AG09319 (cell line): ENCODE measurements at regions not wholly inside any gene's neighbourhood (a gene's known extent, or its start where the extent isn't known, plus 50 kb on each side); places are given as distances from the start of the nearest gene placed in this dataset.
"Not testable (repeated sequence)": the region's sequence is repeated elsewhere in the genome, so short reads cannot be mapped to it uniquely, and the experiment has no call there.

Source experiments
- DNase-seq: peaks from one replicate; pipeline ENCODE4 v3.0.0-alpha.2; 2010; ENCODE audit warnings: low read depth; ENCODE audit errors: extremely low read depth
- TF ChIP-seq, protein P1 (sequence below): IDR thresholded peaks from 2 replicates; pipeline ENCODE4 v1.5.1; 2011; ENCODE audit warnings: low read depth, mild to moderate bottlenecking, inconsistent platforms, low read length, moderate library complexity

DNA sequence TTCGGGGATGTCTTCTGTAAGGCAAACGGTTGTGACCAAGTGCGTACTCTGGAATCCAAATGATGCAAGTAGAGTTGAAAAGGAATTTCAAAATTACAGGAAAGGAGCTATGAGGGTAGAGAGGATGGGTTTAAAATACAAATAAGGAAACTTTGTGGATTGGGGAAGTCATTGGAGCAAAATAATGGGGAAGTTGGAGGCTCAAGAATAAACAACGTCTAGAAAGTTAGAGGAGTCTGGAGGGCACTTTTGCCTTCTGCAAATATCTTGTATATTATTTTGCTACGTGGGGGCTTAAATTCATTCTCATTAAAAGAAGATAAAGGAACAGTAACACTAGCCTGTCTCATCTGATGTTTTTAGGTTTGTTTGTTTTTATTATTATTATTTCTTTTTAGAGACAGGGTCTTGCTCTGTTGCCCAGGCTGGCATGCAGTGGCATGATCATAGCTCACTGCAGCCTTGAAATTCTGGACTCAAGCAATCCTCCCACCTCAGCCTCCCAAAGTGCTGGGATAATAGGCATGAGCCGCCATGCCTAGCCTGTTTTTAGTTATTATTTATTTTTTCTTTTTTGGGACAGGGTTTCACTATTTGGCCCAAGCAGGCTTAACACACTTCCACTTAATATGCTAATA, 55.0 kb upstream of the TNFAIP3 start:
- DNase-seq = no peak
- TF ChIP-seq, protein P1, sequence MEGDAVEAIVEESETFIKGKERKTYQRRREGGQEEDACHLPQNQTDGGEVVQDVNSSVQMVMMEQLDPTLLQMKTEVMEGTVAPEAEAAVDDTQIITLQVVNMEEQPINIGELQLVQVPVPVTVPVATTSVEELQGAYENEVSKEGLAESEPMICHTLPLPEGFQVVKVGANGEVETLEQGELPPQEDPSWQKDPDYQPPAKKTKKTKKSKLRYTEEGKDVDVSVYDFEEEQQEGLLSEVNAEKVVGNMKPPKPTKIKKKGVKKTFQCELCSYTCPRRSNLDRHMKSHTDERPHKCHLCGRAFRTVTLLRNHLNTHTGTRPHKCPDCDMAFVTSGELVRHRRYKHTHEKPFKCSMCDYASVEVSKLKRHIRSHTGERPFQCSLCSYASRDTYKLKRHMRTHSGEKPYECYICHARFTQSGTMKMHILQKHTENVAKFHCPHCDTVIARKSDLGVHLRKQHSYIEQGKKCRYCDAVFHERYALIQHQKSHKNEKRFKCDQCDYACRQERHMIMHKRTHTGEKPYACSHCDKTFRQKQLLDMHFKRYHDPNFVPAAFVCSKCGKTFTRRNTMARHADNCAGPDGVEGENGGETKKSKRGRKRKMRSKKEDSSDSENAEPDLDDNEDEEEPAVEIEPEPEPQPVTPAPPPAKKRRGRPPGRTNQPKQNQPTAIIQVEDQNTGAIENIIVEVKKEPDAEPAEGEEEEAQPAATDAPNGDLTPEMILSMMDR = no peak

GRCh38 chr6:137813308-137813970, 53.6 kb upstream of the TNFAIP3 start:
- no peak for DNase-seq
- TF ChIP-seq, protein P1 = no peak

DNA sequence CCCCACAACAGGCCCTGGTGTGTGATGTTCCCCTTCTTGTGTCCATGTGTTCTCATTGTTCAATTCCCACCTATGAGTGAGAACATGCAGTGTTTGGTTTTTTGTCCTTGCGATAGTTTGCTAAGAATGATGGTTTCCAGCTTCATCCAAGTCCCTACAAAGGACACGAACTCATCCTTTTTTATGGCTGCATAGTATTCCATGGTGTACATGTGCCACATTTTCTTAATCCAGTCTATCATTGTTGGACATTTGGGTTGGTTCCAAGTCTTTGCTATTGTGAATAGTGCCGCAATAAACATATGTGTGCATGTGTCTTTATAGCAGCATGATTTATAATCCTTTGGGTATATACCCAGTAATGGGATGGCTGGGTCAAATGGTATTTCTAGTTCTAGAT, 53.0 kb upstream of the TNFAIP3 start:
- DNase-seq = not testable (repeated sequence)

GRCh38 chr6:137815692-137816091, 51.4 kb upstream of the TNFAIP3 start:
- DNase-seq = no peak
- TF ChIP-seq, protein P1 = no peak

DNA sequence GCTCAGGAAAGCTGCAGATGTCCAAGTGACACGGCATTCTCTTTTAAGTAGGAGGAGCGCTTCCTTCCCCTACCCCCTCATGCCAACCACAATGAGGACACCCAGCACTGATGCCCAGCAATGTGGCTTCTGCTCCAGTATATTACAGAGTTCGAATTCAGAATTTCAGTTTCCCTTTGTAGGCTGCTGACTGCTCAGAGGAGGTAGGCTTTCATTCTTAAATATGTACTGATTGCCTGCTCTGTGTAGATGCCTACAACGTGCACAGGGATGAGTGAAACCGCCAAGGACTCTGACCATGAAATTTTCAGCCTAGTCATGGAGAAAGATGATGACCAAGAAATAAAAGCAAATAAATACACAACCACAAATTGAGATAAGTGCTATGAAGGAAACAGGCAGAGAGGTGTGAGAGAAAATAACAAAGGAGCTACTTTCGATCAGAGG, 50.9 kb upstream of the TNFAIP3 start:
- no peak for DNase-seq
- TF ChIP-seq, protein P1 = no peak

GRCh38 chr6:137816688-137817618, 50.1 kb upstream of the TNFAIP3 start:
- TF ChIP-seq, protein P1 = no peak
- DNase-seq = no peak
